Esophagus squamous epithelium (tissue), 4 donors: ENCODE measurements at regions not wholly inside any gene's neighbourhood (a gene's known extent, or its start where the extent isn't known, plus 50 kb on each side); places are given as distances from the start of the nearest gene placed in this dataset.

Experiments used
- CTCF ChIP-seq, 6 experiments: fragments of 450-650 bp in 4 of 6; fragments of 200-600 bp in 2 of 6; sonication (generic) in 2 of 6; IDR thresholded peaks; one replicate each; pipeline ENCODE4 v1.5.1; 2016 to 2019; ENCODE audit warnings: antibody characterized with exemption in 6 of 6, mild to moderate bottlenecking in 4 of 6, moderate library complexity in 4 of 6
- POLR2A ChIP-seq, 4 donors: fragments of 450-650 bp; IDR thresholded peaks; one replicate each; pipeline ENCODE4 v1.6.1; 2017; ENCODE audit warnings: antibody characterized with exemption in 4 of 4, mild to moderate bottlenecking in 4 of 4, moderate library complexity in 3 of 4

GRCh38 chr7:81533931-81534330, 235.9 kb downstream of the HGF start:
- TF ChIP-seq CTCF (IDR thresholded peaks at IDR 0.05) (no peak), POLR2A (IDR thresholded peaks at IDR 0.05) (no peak)
